ENCODE measurements at regions not wholly inside any gene's neighbourhood (a gene's known extent, or its start where the extent isn't known, plus 50 kb on each side); places are given as distances from the start of the nearest gene placed in this dataset.
"Not testable (repeated sequence)": the region's sequence is repeated elsewhere in the genome, so short reads cannot be mapped to it uniquely, and the experiment has no call there.

GRCh38 chr6:86355271-86355670, 582.1 kb upstream of the HTR1E start:
- H3K36me3 ChIP-seq (ENCODE audit: control insufficient read depth in 3 of 3, insufficient read depth in 3 of 3, low read length in 3 of 3) = no peaks in the 10 kb centered on the region
- H3K27me3 ChIP-seq (ENCODE audit: control insufficient read depth in 3 of 3, insufficient read depth in 3 of 3, low read length in 3 of 3) = no peaks in the 10 kb centered on the region
- H3K27ac ChIP-seq (ENCODE audit: low read depth, low read length) = no peak overlapping the region

GRCh38 chr6:86331919-86332318, 605.4 kb upstream of the HTR1E start:
- no peak overlapping the region for H3K4me3 ChIP-seq (ENCODE audit: low read length in 3 of 3)
- no peak overlapping the region for H3K27ac ChIP-seq (ENCODE audit: low read depth, low read length)
- H3K4me1 ChIP-seq (ENCODE audit: control insufficient read depth in 3 of 3, insufficient read depth in 3 of 3, low read length in 3 of 3) = no peaks in the 10 kb centered on the region
- H3K9ac ChIP-seq (ENCODE audit: low read depth in 1 of 3, low read length in 3 of 3) = no peak overlapping the region
- H3K27me3 ChIP-seq (ENCODE audit: control insufficient read depth in 3 of 3, insufficient read depth in 3 of 3, low read length in 3 of 3) = no peaks in the 10 kb centered on the region
- no peaks in the 10 kb centered on the region for H3K9me3 ChIP-seq (ENCODE audit: control insufficient read depth in 3 of 3, low read length in 3 of 3)
- no peaks in the 10 kb centered on the region for H3K36me3 ChIP-seq (ENCODE audit: control insufficient read depth in 3 of 3, insufficient read depth in 3 of 3, low read length in 3 of 3)

More at GRCh38 chr6:86355271-86355670, 582.1 kb upstream of the HTR1E start:
- Histone ChIP-seq H3K4me1 (ENCODE audit: control insufficient read depth in 3 of 3, insufficient read depth in 3 of 3, low read length in 3 of 3) (no peaks in the 10 kb centered on the region), H3K9ac (ENCODE audit: low read depth in 1 of 3, low read length in 3 of 3) (no peak overlapping the region), H3K4me3 (ENCODE audit: low read length in 3 of 3) (no peak overlapping the region), H3K9me3 (ENCODE audit: control insufficient read depth in 3 of 3, low read length in 3 of 3) (no peaks in the 10 kb centered on the region)

GRCh38 chr6:86331265-86331840, 606.0 kb upstream of the HTR1E start:
- no peak overlapping the region for H3K9ac ChIP-seq (ENCODE audit: low read depth in 1 of 3, low read length in 3 of 3)
- no peak overlapping the region for H3K27ac ChIP-seq (ENCODE audit: low read depth, low read length)
- H3K4me3 ChIP-seq (ENCODE audit: low read length in 3 of 3) = no peak overlapping the region
- H3K27me3 ChIP-seq (ENCODE audit: control insufficient read depth in 3 of 3, insufficient read depth in 3 of 3, low read length in 3 of 3) = no peaks in the 10 kb centered on the region
- H3K9me3 ChIP-seq (ENCODE audit: control insufficient read depth in 3 of 3, low read length in 3 of 3) = no peaks in the 10 kb centered on the region
- no peaks in the 10 kb centered on the region for H3K36me3 ChIP-seq (ENCODE audit: control insufficient read depth in 3 of 3, insufficient read depth in 3 of 3, low read length in 3 of 3)
- H3K4me1 ChIP-seq (ENCODE audit: control insufficient read depth in 3 of 3, insufficient read depth in 3 of 3, low read length in 3 of 3) = no peaks in the 10 kb centered on the region

GRCh38 chr6:86306210-86306609, 631.1 kb upstream of the HTR1E start:
- Histone ChIP-seq H3K9me3 (ENCODE audit: control insufficient read depth in 3 of 3, low read length in 3 of 3) (no peaks in the 10 kb centered on the region), H3K36me3 (ENCODE audit: control insufficient read depth in 3 of 3, insufficient read depth in 3 of 3, low read length in 3 of 3) (no peaks in the 10 kb centered on the region), H3K9ac (ENCODE audit: low read depth in 1 of 3, low read length in 3 of 3) (no peak overlapping the region), H3K27ac (ENCODE audit: low read depth, low read length) (no peak overlapping the region), H3K4me1 (ENCODE audit: control insufficient read depth in 3 of 3, insufficient read depth in 3 of 3, low read length in 3 of 3) (no peaks in the 10 kb centered on the region), H3K4me3 (ENCODE audit: low read length in 3 of 3) (no peak overlapping the region), H3K27me3 (ENCODE audit: control insufficient read depth in 3 of 3, insufficient read depth in 3 of 3, low read length in 3 of 3) (peaks cover 0 to 4% (median 0%) of the 10 kb centered on the region in 3 donors)

GRCh38 chr6:86285876-86286275, 643.2 kb upstream of the SYNCRIP start:
- no peak overlapping the region for H3K9ac ChIP-seq (ENCODE audit: low read depth in 1 of 3, low read length in 3 of 3)
- H3K4me1 ChIP-seq (ENCODE audit: control insufficient read depth in 3 of 3, insufficient read depth in 3 of 3, low read length in 3 of 3) = no peaks in the 10 kb centered on the region
- no peaks in the 10 kb centered on the region for H3K36me3 ChIP-seq (ENCODE audit: control insufficient read depth in 3 of 3, insufficient read depth in 3 of 3, low read length in 3 of 3)
- no peaks in the 10 kb centered on the region for H3K9me3 ChIP-seq (ENCODE audit: control insufficient read depth in 3 of 3, low read length in 3 of 3)
- no peaks in the 10 kb centered on the region for H3K27me3 ChIP-seq (ENCODE audit: control insufficient read depth in 3 of 3, insufficient read depth in 3 of 3, low read length in 3 of 3)
- no peak overlapping the region for H3K27ac ChIP-seq (ENCODE audit: low read depth, low read length)
- no peak overlapping the region for H3K4me3 ChIP-seq (ENCODE audit: low read length in 3 of 3)

GRCh38 chr6:86284809-86285480, 642.3 kb upstream of the SYNCRIP start:
- H3K27me3 ChIP-seq (ENCODE audit: control insufficient read depth in 3 of 3, insufficient read depth in 3 of 3, low read length in 3 of 3); H3K9me3 ChIP-seq (ENCODE audit: control insufficient read depth in 3 of 3, low read length in 3 of 3): not testable (repeated sequence)

GRCh38 chr6:86283596-86283995, 640.9 kb upstream of the SYNCRIP start:
- H3K4me1 ChIP-seq (ENCODE audit: control insufficient read depth in 3 of 3, insufficient read depth in 3 of 3, low read length in 3 of 3) = not testable (repeated sequence)

More at GRCh38 chr6:86284809-86285480, 642.3 kb upstream of the SYNCRIP start:
- not testable (repeated sequence) for H3K27ac ChIP-seq (ENCODE audit: low read depth, low read length); H3K9ac ChIP-seq (ENCODE audit: low read depth in 1 of 3, low read length in 3 of 3); H3K4me1 ChIP-seq (ENCODE audit: control insufficient read depth in 3 of 3, insufficient read depth in 3 of 3, low read length in 3 of 3); H3K4me3 ChIP-seq (ENCODE audit: low read length in 3 of 3); H3K36me3 ChIP-seq (ENCODE audit: control insufficient read depth in 3 of 3, insufficient read depth in 3 of 3, low read length in 3 of 3)

GRCh38 chr6:86276056-86276455, 633.4 kb upstream of the SYNCRIP start:
- Histone ChIP-seq H3K4me1 (ENCODE audit: control insufficient read depth in 3 of 3, insufficient read depth in 3 of 3, low read length in 3 of 3) (no peaks in the 10 kb centered on the region), H3K36me3 (ENCODE audit: control insufficient read depth in 3 of 3, insufficient read depth in 3 of 3, low read length in 3 of 3) (no peaks in the 10 kb centered on the region), H3K27ac (ENCODE audit: low read depth, low read length) (no peak overlapping the region), H3K27me3 (ENCODE audit: control insufficient read depth in 3 of 3, insufficient read depth in 3 of 3, low read length in 3 of 3) (no peaks in the 10 kb centered on the region), H3K4me3 (ENCODE audit: low read length in 3 of 3) (no peak overlapping the region), H3K9ac (ENCODE audit: low read depth in 1 of 3, low read length in 3 of 3) (no peak overlapping the region), H3K9me3 (ENCODE audit: control insufficient read depth in 3 of 3, low read length in 3 of 3) (no peaks in the 10 kb centered on the region)

More at GRCh38 chr6:86283596-86283995, 640.9 kb upstream of the SYNCRIP start:
- not testable (repeated sequence) for H3K4me3 ChIP-seq (ENCODE audit: low read length in 3 of 3); H3K9me3 ChIP-seq (ENCODE audit: control insufficient read depth in 3 of 3, low read length in 3 of 3); H3K36me3 ChIP-seq (ENCODE audit: control insufficient read depth in 3 of 3, insufficient read depth in 3 of 3, low read length in 3 of 3); H3K27me3 ChIP-seq (ENCODE audit: control insufficient read depth in 3 of 3, insufficient read depth in 3 of 3, low read length in 3 of 3); H3K27ac ChIP-seq (ENCODE audit: low read depth, low read length); H3K9ac ChIP-seq (ENCODE audit: low read depth in 1 of 3, low read length in 3 of 3)

- Histone ChIP-seq H3K9me3 (ENCODE audit: control insufficient read depth in 3 of 3, low read length in 3 of 3) (no peaks in the 10 kb centered on the region), H3K36me3 (ENCODE audit: control insufficient read depth in 3 of 3, insufficient read depth in 3 of 3, low read length in 3 of 3) (no peaks in the 10 kb centered on the region), H3K27ac (ENCODE audit: low read depth, low read length) (no peak overlapping the region)
Measured at GRCh38 chr6:86273936-86274335, 631.2 kb upstream of the SYNCRIP start.

GRCh38 chr6:86256615-86257187, 614.0 kb upstream of the SYNCRIP start:
- Histone ChIP-seq H3K36me3 (ENCODE audit: control insufficient read depth in 3 of 3, insufficient read depth in 3 of 3, low read length in 3 of 3) (no peaks in the 10 kb centered on the region), H3K4me1 (ENCODE audit: control insufficient read depth in 3 of 3, insufficient read depth in 3 of 3, low read length in 3 of 3) (no peaks in the 10 kb centered on the region), H3K27me3 (ENCODE audit: control insufficient read depth in 3 of 3, insufficient read depth in 3 of 3, low read length in 3 of 3) (no peaks in the 10 kb centered on the region), H3K9ac (ENCODE audit: low read depth in 1 of 3, low read length in 3 of 3) (no peak overlapping the region), H3K27ac (ENCODE audit: low read depth, low read length) (no peak overlapping the region), H3K4me3 (ENCODE audit: low read length in 3 of 3) (no peak overlapping the region), H3K9me3 (ENCODE audit: control insufficient read depth in 3 of 3, low read length in 3 of 3) (no peaks in the 10 kb centered on the region)

More at GRCh38 chr6:86273936-86274335, 631.2 kb upstream of the SYNCRIP start:
- Histone ChIP-seq H3K27me3 (ENCODE audit: control insufficient read depth in 3 of 3, insufficient read depth in 3 of 3, low read length in 3 of 3) (no peaks in the 10 kb centered on the region), H3K4me1 (ENCODE audit: control insufficient read depth in 3 of 3, insufficient read depth in 3 of 3, low read length in 3 of 3) (no peaks in the 10 kb centered on the region), H3K9ac (ENCODE audit: low read depth in 1 of 3, low read length in 3 of 3) (no peak overlapping the region), H3K4me3 (ENCODE audit: low read length in 3 of 3) (no peak overlapping the region)
